AG08395 (cell line): ENCODE measurements at regions not wholly inside any gene's neighbourhood (a gene's known extent, or its start where the extent isn't known, plus 50 kb on each side); places are given as distances from the start of the nearest gene placed in this dataset.

Experiments used
- DNase-seq: peaks from one replicate; pipeline ENCODE4 v3.0.0; 2012; ENCODE audit warnings: mixed read lengths, low spot score

DNA sequence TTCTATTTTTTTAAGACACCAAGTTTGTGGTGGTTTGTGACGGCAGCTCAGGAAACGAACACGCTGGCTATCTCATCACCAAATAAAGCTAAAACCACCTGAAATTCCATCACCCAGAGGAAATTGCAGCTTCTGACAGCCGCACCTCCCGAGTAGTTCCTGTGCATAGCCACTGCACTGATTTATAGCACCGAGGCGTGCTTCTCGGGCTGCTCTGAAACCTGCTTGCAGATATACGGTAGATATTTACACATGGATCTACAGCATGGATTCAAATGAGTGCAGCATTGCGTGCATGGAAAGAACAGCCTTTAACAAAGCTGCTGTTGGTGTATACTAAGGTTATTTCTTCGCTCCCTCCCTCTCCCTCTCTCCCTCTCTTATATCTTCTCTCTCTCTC is 153.8 kb downstream of the PHF2 start:
- no peak for DNase-seq
